ENCODE measurements at regions not wholly inside any gene's neighbourhood (a gene's known extent, or its start where the extent isn't known, plus 50 kb on each side); places are given as distances from the start of the nearest gene placed in this dataset.
A peak's percentile ranks its signal among the peaks of the same experiment; 100 is the strongest.

- Histone ChIP-seq H3K14ac (ENCODE audit: insufficient read depth, low read length) (no peak overlapping the region), H3K79me2 (ENCODE audit: insufficient read depth, low read length) (peaks cover 6% of the 10 kb centered on the region; the same call in 1 of the 2 replicates), H2AK5ac (ENCODE audit: insufficient read length, low read length) (no peak overlapping the region), H4K91ac (ENCODE audit: insufficient read length, low read depth, low read length) (no peak overlapping the region), H2BK120ac (ENCODE audit: low read depth, low read length, poor library complexity, severe bottlenecking) (no peak overlapping the region), H4K20me1 (ENCODE audit: control insufficient read depth, insufficient read depth, insufficient read length) (no peaks in the 10 kb centered on the region), H3K18ac (ENCODE audit: insufficient read length, low read depth, low read length) (no peak overlapping the region), H2BK12ac (ENCODE audit: insufficient read length, low read depth, low read length) (no peak overlapping the region), H2BK15ac (ENCODE audit: low read depth, low read length) (no peak overlapping the region), H3T11ph (ENCODE audit: low read length) (no peak overlapping the region), H3K9ac (ENCODE audit: extremely low read depth, insufficient read length, low read length) (no peak overlapping the region), H2AFZ (ENCODE audit: low read length) (no peak overlapping the region), H3K23ac (ENCODE audit: insufficient read length, low read depth, low read length) (no peak overlapping the region), H3K23me2 (ENCODE audit: insufficient read length, low read depth, low read length, poor library complexity, severe bottlenecking) (no peaks in the 10 kb centered on the region), H3K4ac (ENCODE audit: low read depth, low read length) (no peak overlapping the region), H3K56ac (ENCODE audit: insufficient read length, low read depth, low read length) (no peak overlapping the region), H3K9me3 (ENCODE audit: control insufficient read depth, low read depth, low read length) (no peaks in the 10 kb centered on the region), H3K27me3 (ENCODE audit: insufficient read depth, low read length) (no peaks in the 10 kb centered on the region), H4K8ac (replicated peaks; ENCODE audit: insufficient read length, low read depth, low read length) (no peak overlapping the region), H2BK5ac (ENCODE audit: insufficient read length, low read length) (no peak overlapping the region), H3K4me2 (ENCODE audit: insufficient read depth, insufficient read length, low read length) (no peak overlapping the region), H3K4me1 (ENCODE audit: insufficient read depth, low read length) (no peaks in the 10 kb centered on the region), H3K27ac (ENCODE audit: insufficient read length, low read depth, low read length) (no peak overlapping the region), H4K5ac (ENCODE audit: insufficient read length, low read depth, low read length) (no peak overlapping the region), H3K79me1 (ENCODE audit: insufficient read depth, low read depth, low read length, poor library complexity, severe bottlenecking) (peaks cover 6% of the 10 kb centered on the region), H2BK20ac (ENCODE audit: low read depth, low read length, poor library complexity, severe bottlenecking) (no peak overlapping the region)
- no CpG with 5 or more reads among the region's 1 CpG for WGBS (ENCODE audit: extremely low coverage, insufficient read length, low lambda C conversion rate)
- Mint-ChIP-seq H3K27ac (peak overlapping the region in 2 of 3 experiments; percentile 42 to 59; a peak in 1 of 7 replicates), H3K4me3 (no peak overlapping the region), H3K27me3 (ENCODE audit: low read depth) (no peaks in the 10 kb centered on the region), H3K9me3 (no peaks in the 10 kb centered on the region), H3K4me1 (peaks cover 11 to 12% of the 10 kb centered on the region in 2 experiments), H3K36me3 (ENCODE audit: insufficient read depth in 1 of 3, low read depth in 3 of 3) (peaks cover 8 to 20% (median 16%) of the 10 kb centered on the region in 3 experiments; a peak in 6 of 7 replicates)
- no peak for TF ChIP-seq CTCF (conservative IDR thresholded peaks at IDR 0.05)
- DNase-seq, result no peak
Observed at GRCh38 chr11:17154409-17155159, 53.2 kb downstream of the PIK3C2A start.

Measured in H9 (cell line).